NCI-H2196 (cell line): ENCODE measurements at regions not wholly inside any gene's neighbourhood (a gene's known extent, or its start where the extent isn't known, plus 50 kb on each side); places are given as distances from the start of the nearest gene placed in this dataset.
"Not testable (repeated sequence)": the region's sequence is repeated elsewhere in the genome, so short reads cannot be mapped to it uniquely, and the experiment has no call there.

ENCODE experiments used
- DNase-seq: peaks from one replicate; lab custom pipeline; 2025; ENCODE audit not compliant: unreplicated experiment; lab: John Stamatoyannopoulos, UW

GRCh38 chr11:81602508-81602907 is 1131.2 kb downstream of the FAM181B start:
- no peak for DNase-seq

- DNase-seq, result no peak
Observed at GRCh38 chr11:81596704-81597103, 1137.0 kb downstream of the FAM181B start.

GRCh38 chr11:81585390-81585933 is 1148.2 kb downstream of the FAM181B start:
- DNase-seq, result no peak

- DNase-seq, result no peak
Observed at GRCh38 chr11:81579339-81579738, 1154.3 kb downstream of the FAM181B start.

DNA sequence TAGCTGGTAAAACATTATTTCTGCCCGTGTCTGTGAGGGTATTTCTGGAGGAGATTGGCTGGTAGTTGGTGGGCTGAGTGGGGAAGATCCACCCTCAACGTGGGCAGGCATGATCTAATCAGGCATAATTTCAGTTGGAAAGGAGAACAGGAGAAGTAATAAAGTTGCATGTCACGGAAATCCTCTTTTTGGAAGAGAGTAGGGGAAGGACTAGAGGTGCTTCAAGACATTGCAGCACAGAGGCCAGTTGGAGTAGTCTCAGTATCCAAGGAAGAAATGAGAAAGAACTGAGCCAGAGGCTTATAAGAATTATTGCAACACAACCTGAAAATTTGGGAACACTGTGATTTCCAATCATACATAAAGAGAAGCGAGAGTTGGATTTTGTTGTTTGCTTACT is 1155.1 kb downstream of the FAM181B start:
- DNase-seq, result no peak

DNA sequence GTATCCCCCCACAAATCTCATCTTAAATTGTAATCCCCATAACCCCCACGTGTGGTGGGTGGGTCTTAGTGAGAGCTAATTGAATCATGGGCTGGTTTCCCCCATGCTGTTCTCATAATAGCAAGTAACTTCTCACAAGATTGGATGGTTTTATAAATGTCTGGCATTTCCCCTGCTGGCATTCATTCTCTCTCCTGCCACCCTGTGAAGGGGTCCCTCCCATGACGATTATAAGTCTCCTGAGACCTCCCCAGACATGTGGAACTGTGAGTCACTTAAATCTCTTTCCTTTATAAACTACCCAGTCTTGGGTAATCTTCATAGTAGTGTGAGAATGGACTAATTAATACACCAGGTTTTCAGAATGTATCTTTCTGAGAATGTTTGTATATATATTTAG is 1159.4 kb downstream of the FAM181B start:
- DNase-seq, result no peak

GRCh38 chr11:81573367-81573766 is 1160.3 kb downstream of the FAM181B start:
- DNase-seq, result no peak

DNA sequence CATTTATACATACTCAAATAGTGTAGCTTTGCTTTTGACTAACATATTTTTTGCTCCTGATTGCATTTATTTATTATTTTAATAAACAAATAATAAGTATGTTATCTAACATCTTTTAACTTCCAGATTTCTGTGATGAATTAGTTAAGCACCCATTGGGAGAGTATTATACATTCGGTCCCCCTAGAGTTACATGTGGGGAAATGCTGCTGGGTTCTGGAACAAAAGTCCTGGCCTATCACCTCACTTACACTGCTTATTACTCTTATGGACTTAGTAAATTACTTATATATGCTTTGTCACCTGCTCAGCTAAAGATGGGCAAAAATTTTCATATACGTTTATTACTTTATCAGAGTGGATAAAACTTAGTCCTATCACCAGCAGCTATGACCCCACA is 1163.0 kb downstream of the FAM181B start:
- no peak for DNase-seq

DNA sequence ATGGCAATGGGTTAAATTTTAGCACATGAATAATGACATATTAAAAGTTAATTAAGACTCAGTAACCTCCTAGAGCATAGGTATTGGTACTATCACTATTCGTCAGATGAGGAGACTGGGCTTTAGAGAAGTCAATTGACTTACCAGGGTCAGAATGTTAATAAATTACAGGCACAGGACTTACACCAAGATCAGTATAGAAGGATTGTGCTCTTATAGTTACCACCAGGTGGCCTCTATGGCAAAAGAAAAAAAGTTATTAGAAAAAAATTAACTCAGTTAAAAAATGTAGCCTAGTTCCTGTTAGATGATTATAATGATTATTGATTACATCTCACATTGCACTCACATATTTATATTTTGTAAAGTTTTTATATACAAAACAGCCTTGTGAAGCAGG is 1163.7 kb downstream of the FAM181B start:
- DNase-seq, result no peak

DNA sequence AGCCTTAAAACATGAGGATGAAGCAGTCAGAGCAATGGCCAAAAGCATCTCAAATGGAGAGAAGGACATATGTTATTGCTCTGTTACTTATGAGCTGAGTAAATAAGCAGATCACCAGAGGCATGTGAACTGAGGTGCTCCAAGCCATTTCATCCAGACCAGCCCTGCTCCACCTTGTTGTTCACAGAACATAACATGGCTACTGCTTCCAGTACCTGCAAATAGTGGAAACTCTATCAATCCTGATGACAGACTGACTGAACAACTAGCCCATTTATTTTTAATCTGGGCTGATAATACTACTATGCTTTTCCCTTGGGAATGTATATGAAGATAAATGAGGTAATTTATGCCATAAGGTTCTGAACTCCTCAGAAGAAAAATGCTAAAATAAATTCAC is 1164.7 kb downstream of the FAM181B start:
- no peak for DNase-seq

DNA sequence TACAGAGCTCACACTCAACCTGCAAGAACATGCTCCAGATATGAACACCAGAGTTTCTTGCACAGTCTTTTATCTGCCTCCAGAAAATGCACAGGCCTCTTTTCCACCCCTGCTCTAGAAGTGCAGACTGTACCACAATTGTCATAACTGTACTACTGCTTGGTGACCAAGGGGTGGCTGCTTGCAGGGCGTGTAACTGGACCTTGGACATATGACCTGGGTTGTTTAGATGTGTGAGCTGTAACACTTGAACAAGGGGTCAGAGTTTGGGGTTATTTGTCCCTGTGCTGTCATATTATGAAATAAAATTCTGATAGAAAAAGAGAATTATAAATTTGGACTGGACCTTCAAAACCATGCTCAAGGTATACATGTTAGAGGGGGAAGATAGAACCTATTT is 1185.5 kb downstream of the FAM181B start:
- DNase-seq, result no peak

GRCh38 chr11:81539806-81540205 is 1193.9 kb downstream of the FAM181B start:
- not testable (repeated sequence) for DNase-seq

- DNase-seq, result no peak
Observed at GRCh38 chr11:81515566-81515965, 1218.1 kb downstream of the FAM181B start.

- peak; percentile 37 for DNase-seq
Observed at GRCh38 chr11:81497202-81497804, 1236.4 kb downstream of the FAM181B start.

DNA sequence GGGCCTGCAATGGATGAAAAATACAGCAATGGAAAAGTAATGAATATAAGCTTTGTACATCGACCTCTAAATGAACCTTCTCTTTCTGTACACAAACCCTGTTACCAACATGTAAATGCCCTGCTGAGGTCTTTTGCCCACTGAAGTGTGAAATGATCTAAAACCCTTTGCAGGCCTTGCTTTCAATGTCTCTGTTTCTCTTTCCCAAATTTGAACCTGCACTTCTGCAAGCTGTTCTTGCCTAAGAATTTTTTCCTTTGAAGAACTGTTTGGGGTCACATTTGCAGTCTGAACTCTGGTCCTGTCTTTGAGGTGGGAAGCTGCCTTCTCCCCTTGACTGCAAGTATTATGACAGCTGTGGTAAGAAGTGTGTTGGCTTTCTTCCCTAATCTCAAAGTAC is 1237.1 kb downstream of the FAM181B start:
- no peak for DNase-seq

- no peak for DNase-seq
Observed at GRCh38 chr11:81495699-81496292, 1237.9 kb downstream of the FAM181B start.

DNA sequence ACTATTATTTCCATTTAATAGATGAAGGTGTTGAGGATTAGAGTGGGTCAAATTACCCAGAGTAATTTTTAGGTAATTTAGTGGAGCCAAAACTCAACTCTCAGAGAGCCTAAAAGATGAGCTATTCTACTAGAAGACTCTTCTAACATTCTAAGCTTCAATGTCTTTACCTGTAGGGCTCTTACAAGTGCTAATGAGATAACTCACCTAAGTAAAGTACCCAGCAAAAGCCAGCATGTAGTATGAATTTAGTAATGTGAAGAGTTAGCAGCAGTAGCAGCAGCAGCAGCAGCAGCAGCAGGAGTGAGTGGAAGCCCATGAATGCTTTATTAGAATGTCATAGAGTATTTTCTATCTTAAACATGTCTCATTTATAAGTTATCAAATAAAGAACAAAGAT is 1239.2 kb downstream of the FAM181B start:
- DNase-seq, result no peak

- DNase-seq, result no peak
Observed at GRCh38 chr11:81492923-81493445, 1240.7 kb downstream of the FAM181B start.

- no peak for DNase-seq
Observed at GRCh38 chr11:81487109-81487508, 1246.6 kb downstream of the FAM181B start.

DNA sequence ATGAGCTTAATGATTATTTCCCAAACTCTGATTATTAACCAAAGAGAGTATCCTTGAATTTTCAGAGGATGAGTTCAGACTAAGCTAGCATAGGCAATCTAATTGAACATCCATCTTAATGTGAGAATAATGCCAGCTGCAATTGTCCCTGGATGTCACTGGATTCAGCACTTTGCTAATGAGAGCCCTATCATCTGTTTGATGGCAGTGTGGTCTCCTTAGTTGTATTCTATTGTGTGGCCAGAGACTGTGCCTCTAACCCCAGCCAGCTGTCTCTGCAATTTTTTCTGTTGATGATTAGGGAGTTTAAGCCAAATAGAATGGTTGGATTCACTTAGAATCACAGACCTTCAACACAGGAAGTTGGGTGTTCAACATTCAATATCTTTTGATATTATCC is 1249.5 kb downstream of the FAM181B start:
- DNase-seq, result no peak

DNA sequence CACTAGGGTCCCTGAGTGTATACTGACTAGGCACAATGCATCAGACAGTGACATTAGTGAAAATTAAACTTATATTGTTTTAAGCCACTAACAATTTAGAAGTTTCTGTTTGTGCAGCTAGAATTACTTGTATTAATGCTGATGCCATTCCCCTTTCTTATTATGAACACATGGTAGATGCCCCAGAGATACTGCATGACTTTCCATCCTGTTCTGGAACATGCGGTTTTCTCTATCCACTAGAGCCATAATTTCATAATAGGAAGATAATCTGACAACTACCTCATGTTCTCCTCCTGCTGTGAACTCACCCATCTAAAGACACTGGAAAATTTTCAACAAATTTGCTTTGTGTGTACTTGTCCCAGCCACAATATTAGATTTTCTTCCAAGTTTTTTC is 1256.4 kb downstream of the FAM181B start:
- DNase-seq, result no peak

- DNase-seq, result no peak
Observed at GRCh38 chr11:81476345-81476744, 1257.3 kb downstream of the FAM181B start.

DNA sequence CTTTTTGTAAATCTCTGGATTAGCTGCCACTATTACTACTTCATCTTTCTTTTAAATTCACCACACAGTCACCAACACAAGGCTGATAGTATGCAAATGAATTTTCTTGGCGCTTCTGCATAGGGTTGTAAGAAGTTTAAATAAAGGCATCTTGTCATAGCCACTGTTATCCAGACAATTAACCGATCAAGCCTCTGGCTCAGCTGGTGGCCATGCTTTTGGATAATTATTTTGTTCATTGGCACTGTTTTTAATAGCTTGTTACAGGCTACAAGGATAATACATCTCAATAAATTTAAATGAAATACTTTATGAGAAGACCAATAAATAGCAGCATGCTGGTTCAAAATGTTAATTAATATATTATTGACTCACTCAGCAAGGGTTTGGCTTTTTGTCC is 1261.0 kb downstream of the FAM181B start:
- DNase-seq, result no peak
